Left lung (tissue), 4 donors: ENCODE measurements at regions not wholly inside any gene's neighbourhood (a gene's known extent, or its start where the extent isn't known, plus 50 kb on each side); places are given as distances from the start of the nearest gene placed in this dataset.

Experiments used
- ATAC-seq: fragments of 200-7000 bp; cut with Tn5 transposase; one replicate; pipeline ENCODE4 v1.9.1; 2020; ENCODE audit warnings: moderate library complexity
- DNase-seq, 4 donors: peaks; one replicate each; pipeline ENCODE4 v3.0.0-alpha.2; 2013 to 2020
- H3K27ac ChIP-seq, 2 donors: fragments of 200-600 bp; sonication (generic) in 1 of 2; one replicate each; pipeline versions ENCODE4 v1.5.0 to v1.8.0; 2020 to 2021
- H3K27me3 ChIP-seq, 2 donors: fragments of 200-600 bp; sonication (generic) in 1 of 2; one replicate each; pipeline versions ENCODE4 v1.5.0 to v1.8.0; 2020 to 2021
- H3K36me3 ChIP-seq, 2 donors: fragments of 200-600 bp; sonication (generic) in 1 of 2; one replicate each; pipeline versions ENCODE4 v1.5.0 to v1.8.0; 2020 to 2021
- H3K4me1 ChIP-seq, 2 donors: fragments of 200-600 bp; one replicate each; pipeline ENCODE4 v1.8.0; 2021
- H3K4me3 ChIP-seq, 2 donors: fragments of 200-600 bp; sonication (generic) in 1 of 2; one replicate each; pipeline versions ENCODE4 v1.5.0 to v1.8.0; 2020 to 2021; ENCODE audit warnings: mild to moderate bottlenecking in 1 of 2
- H3K9me3 ChIP-seq, 2 donors: fragments of 200-600 bp; sonication (generic) in 1 of 2; one replicate each; pipeline versions ENCODE4 v1.5.0 to v1.8.0; 2020 to 2021
- CTCF ChIP-seq, 2 donors: fragments of 200-600 bp; sonication (generic) in 1 of 2; IDR thresholded peaks; one replicate each; pipeline versions ENCODE4 v1.5.0 to v1.8.0; 2021; ENCODE audit warnings: antibody characterized with exemption in 2 of 2
- intact Hi-C, 2 donors: fragments of 100-400 bp; cut with DNase I; formaldehyde crosslinking; loops; one replicate each; pipeline versions ENCODE4 v1.11.2 to v1.14.2; 2022
- donor health status: DM: no; HTN: yes; CAD: no.
- donor health status: DM: no; HTN: no; CAD: no.

DNA sequence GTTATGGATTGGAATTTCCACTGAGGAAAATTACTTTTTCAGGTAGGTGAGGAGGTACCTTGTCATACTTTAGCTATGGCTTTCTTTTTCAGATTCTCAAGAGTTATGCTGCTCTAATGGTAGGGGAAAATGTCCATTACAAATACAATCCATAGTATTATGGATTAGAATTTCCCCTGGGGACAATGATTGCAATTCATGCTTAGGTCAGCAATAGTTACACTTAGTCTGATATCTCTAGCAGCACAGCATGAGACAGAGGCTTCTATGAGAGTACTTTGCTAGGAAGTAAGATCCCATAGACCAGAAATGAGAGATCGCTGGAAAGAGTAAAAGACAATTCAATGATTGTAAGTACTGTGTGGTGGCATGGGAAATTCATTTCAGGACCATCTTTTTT is 949.5 kb upstream of the CDH8 start:
- no peak for TF ChIP-seq CTCF (IDR thresholded peaks at IDR 0.05)
- no peak overlapping the region for H3K27ac ChIP-seq
- no peaks in the 10 kb centered on the region for H3K27me3 ChIP-seq
- no peak for ATAC-seq
- no peaks in the 10 kb centered on the region for H3K9me3 ChIP-seq
- H3K4me3 ChIP-seq = no peak overlapping the region
- no peaks in the 10 kb centered on the region for H3K4me1 ChIP-seq
- no peak for DNase-seq
- intact Hi-C loops = no loop called here
- H3K36me3 ChIP-seq = no peaks in the 10 kb centered on the region

GRCh38 chr16:62978451-62978850 is 942.2 kb upstream of the CDH8 start:
- no peak overlapping the region for H3K27ac ChIP-seq
- H3K4me3 ChIP-seq = no peak overlapping the region
- H3K36me3 ChIP-seq = no peaks in the 10 kb centered on the region
- no peak for TF ChIP-seq CTCF (IDR thresholded peaks at IDR 0.05)
- intact Hi-C loops = no loop called here
- DNase-seq = no peak
- H3K9me3 ChIP-seq = no peaks in the 10 kb centered on the region
- ATAC-seq = no peak
- H3K27me3 ChIP-seq = no peaks in the 10 kb centered on the region
- H3K4me1 ChIP-seq = no peaks in the 10 kb centered on the region

GRCh38 chr16:62977876-62978275 is 941.6 kb upstream of the CDH8 start:
- DNase-seq = no peak
- Histone ChIP-seq H3K36me3 (no peaks in the 10 kb centered on the region), H3K27ac (no peak overlapping the region), H3K27me3 (no peaks in the 10 kb centered on the region), H3K4me1 (no peaks in the 10 kb centered on the region), H3K9me3 (no peaks in the 10 kb centered on the region), H3K4me3 (no peak overlapping the region)
- intact Hi-C loops = no loop called here
- no peak for ATAC-seq
- TF ChIP-seq CTCF (IDR thresholded peaks at IDR 0.05) = no peak

- H3K9me3 ChIP-seq = no peaks in the 10 kb centered on the region
- intact Hi-C loops = no loop called here
- no peak for TF ChIP-seq CTCF (IDR thresholded peaks at IDR 0.05)
These were observed 938.2 kb upstream of the CDH8 start for GRCh38 chr16:62974424-62974823.

GRCh38 chr16:62970851-62971250 is 934.6 kb upstream of the CDH8 start:
- Histone ChIP-seq H3K4me1 (no peaks in the 10 kb centered on the region), H3K27ac (no peak overlapping the region), H3K9me3 (no peaks in the 10 kb centered on the region), H3K36me3 (no peaks in the 10 kb centered on the region), H3K27me3 (no peaks in the 10 kb centered on the region), H3K4me3 (no peak overlapping the region)
- intact Hi-C loops = no loop called here
- no peak for DNase-seq
- ATAC-seq = no peak
- TF ChIP-seq CTCF (IDR thresholded peaks at IDR 0.05) = no peak

More at GRCh38 chr16:62974424-62974823, 938.2 kb upstream of the CDH8 start:
- no peak for DNase-seq
- Histone ChIP-seq H3K27ac (no peak overlapping the region), H3K27me3 (no peaks in the 10 kb centered on the region), H3K4me1 (no peaks in the 10 kb centered on the region), H3K4me3 (no peak overlapping the region), H3K36me3 (no peaks in the 10 kb centered on the region)
- ATAC-seq = no peak
